H9 (cell line): ENCODE measurements at regions not wholly inside any gene's neighbourhood (a gene's known extent, or its start where the extent isn't known, plus 50 kb on each side); places are given as distances from the start of the nearest gene placed in this dataset.

ENCODE experiments used
- DNase-seq: peaks from one replicate; pipeline ENCODE4 v3.0.0-alpha.2; 2017
- H2AFZ ChIP-seq: one replicate; pipeline ENCODE4 v1.6.1; 2013; ENCODE audit warnings: mild to moderate bottlenecking, low read length, control low read depth, moderate library complexity
- H2AK5ac ChIP-seq: 2 replicates; pipeline ENCODE4 v1.6.1; 2013; ENCODE audit warnings: low read length, control low read depth, mixed read lengths; ENCODE audit not compliant: insufficient read length
- H2BK120ac ChIP-seq: one replicate; pipeline ENCODE4 v1.6.1; 2013; ENCODE audit warnings: low read depth, mild to moderate bottlenecking, low read length, control low read depth, inconsistent platforms; ENCODE audit not compliant: poor library complexity, severe bottlenecking
- H2BK12ac ChIP-seq: 2 replicates; pipeline ENCODE4 v1.6.1; 2013; ENCODE audit warnings: low read length, control low read depth, mixed read lengths, low read depth; ENCODE audit not compliant: insufficient read length
- H2BK15ac ChIP-seq: 2 replicates; pipeline ENCODE4 v1.6.1; 2013; ENCODE audit warnings: low read depth, low read length, control low read depth
- H2BK20ac ChIP-seq: one replicate; pipeline ENCODE4 v1.6.1; 2013; ENCODE audit warnings: low read depth, mild to moderate bottlenecking, low read length, control low read depth, inconsistent platforms; ENCODE audit not compliant: poor library complexity, severe bottlenecking
- H2BK5ac ChIP-seq: 2 replicates; pipeline ENCODE4 v1.6.1; 2013; ENCODE audit warnings: low read length, control low read depth, mixed read lengths; ENCODE audit not compliant: insufficient read length
- H3K14ac ChIP-seq: 2 replicates; pipeline ENCODE4 v1.6.1; 2013; ENCODE audit warnings: low read length, control low read depth; ENCODE audit not compliant: insufficient read depth
- H3K18ac ChIP-seq: 2 replicates; pipeline ENCODE4 v1.6.1; 2013; ENCODE audit warnings: low read depth, mild to moderate bottlenecking, mixed read lengths, low read length, control low read depth; ENCODE audit not compliant: insufficient read length
- H3K23ac ChIP-seq: 2 replicates; pipeline ENCODE4 v1.6.1; 2013; ENCODE audit warnings: low read length, control low read depth, mixed read lengths, low read depth; ENCODE audit not compliant: insufficient read length
- H3K23me2 ChIP-seq: 2 replicates; pipeline ENCODE4 v1.6.1; 2013; ENCODE audit warnings: low read depth, mild to moderate bottlenecking, mixed read lengths, low read length, control low read depth; ENCODE audit not compliant: insufficient read length, poor library complexity, severe bottlenecking
- H3K27ac ChIP-seq: 2 replicates; pipeline ENCODE4 v1.5.1; 2013; ENCODE audit warnings: low read length, control low read depth, mixed read lengths, low read depth; ENCODE audit not compliant: insufficient read length
- H3K27me3 ChIP-seq: 2 replicates; pipeline ENCODE4 v1.6.1; 2013; ENCODE audit warnings: low read length, control low read depth, inconsistent platforms; ENCODE audit not compliant: insufficient read depth
- H3K4ac ChIP-seq: 2 replicates; pipeline ENCODE4 v1.6.1; 2013; ENCODE audit warnings: low read depth, mild to moderate bottlenecking, control low read depth, inconsistent platforms, low read length, moderate library complexity
- H3K4me1 ChIP-seq: 2 replicates; pipeline ENCODE4 v1.6.1; 2013; ENCODE audit warnings: low read length, control low read depth, inconsistent platforms; ENCODE audit not compliant: insufficient read depth
- H3K4me2 ChIP-seq: 2 replicates; pipeline ENCODE4 v1.6.1; 2013; ENCODE audit warnings: low read length, control low read depth, mixed read lengths; ENCODE audit not compliant: insufficient read length, insufficient read depth
- H3K56ac ChIP-seq: 2 replicates; pipeline ENCODE4 v1.6.1; 2013; ENCODE audit warnings: low read depth, mild to moderate bottlenecking, mixed read lengths, low read length, control low read depth; ENCODE audit not compliant: insufficient read length
- H3K79me1 ChIP-seq: 2 replicates; pipeline ENCODE4 v1.6.1; 2013; ENCODE audit warnings: low read depth, mild to moderate bottlenecking, moderate library complexity, low read length, control low read depth, inconsistent platforms; ENCODE audit not compliant: insufficient read depth, poor library complexity, severe bottlenecking
- H3K79me2 ChIP-seq: 2 replicates; pipeline ENCODE4 v1.6.1; 2013; ENCODE audit warnings: low read length, control low read depth, inconsistent platforms; ENCODE audit not compliant: insufficient read depth
- H3K9ac ChIP-seq: 2 replicates; pipeline ENCODE4 v1.6.1; 2013; ENCODE audit warnings: low read length, control low read depth, mixed read lengths; ENCODE audit not compliant: insufficient read length; ENCODE audit errors: extremely low read depth
- H3K9me3 ChIP-seq: one replicate; pipeline ENCODE4 v1.6.1; 2013; ENCODE audit warnings: low read depth, low read length, inconsistent platforms; ENCODE audit not compliant: control insufficient read depth
- H3T11ph ChIP-seq: one replicate; pipeline ENCODE4 v1.6.1; 2013; ENCODE audit warnings: mild to moderate bottlenecking, low read length, control low read depth, inconsistent platforms
- H4K20me1 ChIP-seq: one replicate; pipeline ENCODE4 v1.6.1; 2013; ENCODE audit not compliant: control insufficient read depth, insufficient read length, insufficient read depth
- H4K5ac ChIP-seq: 2 replicates; pipeline ENCODE4 v1.6.1; 2013; ENCODE audit warnings: low read depth, mild to moderate bottlenecking, mixed read lengths, low read length, control low read depth; ENCODE audit not compliant: insufficient read length
- H4K8ac ChIP-seq: replicated peaks from 2 replicates; pipeline ENCODE4 v1.6.1; 2013; ENCODE audit warnings: low read length, control low read depth, mixed read lengths, low read depth; ENCODE audit not compliant: insufficient read length
- H4K91ac ChIP-seq: 2 replicates; pipeline ENCODE4 v1.6.1; 2013; ENCODE audit warnings: low read depth, mild to moderate bottlenecking, moderate library complexity, mixed read lengths, low read length, control low read depth; ENCODE audit not compliant: insufficient read length
- H3K27ac Mint-ChIP-seq, 3 experiments: 2 replicates in 2 of 3; 3 replicates in 1 of 3; pipeline ENCODE4 v1.8.0; 2020 to 2021; ENCODE audit warnings: mixed read lengths in 3 of 3, mild to moderate bottlenecking in 1 of 3, moderate library complexity in 1 of 3
- H3K27me3 Mint-ChIP-seq: 2 replicates; pipeline ENCODE4 v1.8.0; 2021; ENCODE audit warnings: low read depth, mild to moderate bottlenecking, moderate library complexity, mixed read lengths
- H3K36me3 Mint-ChIP-seq, 3 experiments: 2 replicates in 2 of 3; 3 replicates in 1 of 3; pipeline ENCODE4 v1.8.0; 2020 to 2021; ENCODE audit warnings: low read depth in 3 of 3, mixed read lengths in 3 of 3; ENCODE audit not compliant: insufficient read depth in 1 of 3
- H3K4me1 Mint-ChIP-seq, 2 experiments: 2 replicates each; pipeline ENCODE4 v1.8.0; 2020; ENCODE audit warnings: mixed read lengths in 2 of 2
- H3K4me3 Mint-ChIP-seq, 2 experiments: 2 replicates in 1 of 2; 3 replicates in 1 of 2; pipeline ENCODE4 v1.8.0; 2020 to 2021; ENCODE audit warnings: mild to moderate bottlenecking in 2 of 2, mixed read lengths in 2 of 2, moderate library complexity in 1 of 2
- H3K9me3 Mint-ChIP-seq, 2 experiments: 2 replicates in 1 of 2; 3 replicates in 1 of 2; pipeline ENCODE4 v1.8.0; 2020; ENCODE audit warnings: mild to moderate bottlenecking in 2 of 2, mixed read lengths in 2 of 2, moderate library complexity in 1 of 2
- CTCF ChIP-seq: fragments of 200-600 bp; sonication (generic); conservative IDR thresholded peaks from 3 replicates; pipeline ENCODE4 v1.8.0; 2021; ENCODE audit warnings: antibody characterized with exemption, mild to moderate bottlenecking
- WGBS: extraction: QIAGEN DNeasy Blood & Tissue Kit; methylation state at CpG from one replicate; pipeline ENCODE4 v1.1.7; 2013; ENCODE audit warnings: missing lambda C conversion rate, low lambda C conversion rate, mixed read lengths; ENCODE audit not compliant: insufficient read length; ENCODE audit errors: extremely low coverage; 5-methylcytosine and 5-hydroxymethylcytosine counted together

GRCh38 chr5:61229416-61229815 is 67.1 kb upstream of the SMIM15 start:
- Histone ChIP-seq H3K18ac (no peak overlapping the region), H3K23ac (no peak overlapping the region), H3K79me2 (no peaks in the 10 kb centered on the region), H2BK12ac (no peak overlapping the region), H3K4ac (no peak overlapping the region), H2AFZ (no peak overlapping the region), H3K23me2 (no peaks in the 10 kb centered on the region), H2BK120ac (no peak overlapping the region), H3K4me2 (no peak overlapping the region), H3K56ac (no peak overlapping the region), H3K9me3 (peaks cover 4% of the 10 kb centered on the region), H2AK5ac (no peak overlapping the region), H3K14ac (no peak overlapping the region), H3K79me1 (no peaks in the 10 kb centered on the region), H3K9ac (no peak overlapping the region), H4K5ac (no peak overlapping the region), H3K27me3 (no peaks in the 10 kb centered on the region), H2BK15ac (no peak overlapping the region), H3T11ph (no peak overlapping the region), H3K27ac (no peak overlapping the region), H4K91ac (no peak overlapping the region), H2BK5ac (no peak overlapping the region), H2BK20ac (no peak overlapping the region), H3K4me1 (no peaks in the 10 kb centered on the region), H4K8ac (no peak overlapping the region), H4K20me1 (no peaks in the 10 kb centered on the region)
- TF ChIP-seq CTCF, result no peak
- Mint-ChIP-seq H3K27ac (no peak overlapping the region; a peak in 1 of 7 replicates), H3K4me1 (peaks cover 2 to 5% of the 10 kb centered on the region in 2 experiments; a peak in 2 of 4 replicates), H3K4me3 (no peak overlapping the region), H3K36me3 (no peaks in the 10 kb centered on the region; a peak in 1 of 7 replicates), H3K27me3 (peaks cover 3% of the 10 kb centered on the region; the same call in 1 of the 2 replicates), H3K9me3 (peaks cover 0 to 8% of the 10 kb centered on the region in 2 experiments; a peak in 3 of 5 replicates)
- DNase-seq, result peak; percentile 26
- no CpG with 5 or more reads among the region's 6 CpGs for WGBS
